ENCODE measurements at regions not wholly inside any gene's neighbourhood (a gene's known extent, or its start where the extent isn't known, plus 50 kb on each side); places are given as distances from the start of the nearest gene placed in this dataset.
A peak's percentile ranks its signal among the peaks of the same experiment; 100 is the strongest.

DNA sequence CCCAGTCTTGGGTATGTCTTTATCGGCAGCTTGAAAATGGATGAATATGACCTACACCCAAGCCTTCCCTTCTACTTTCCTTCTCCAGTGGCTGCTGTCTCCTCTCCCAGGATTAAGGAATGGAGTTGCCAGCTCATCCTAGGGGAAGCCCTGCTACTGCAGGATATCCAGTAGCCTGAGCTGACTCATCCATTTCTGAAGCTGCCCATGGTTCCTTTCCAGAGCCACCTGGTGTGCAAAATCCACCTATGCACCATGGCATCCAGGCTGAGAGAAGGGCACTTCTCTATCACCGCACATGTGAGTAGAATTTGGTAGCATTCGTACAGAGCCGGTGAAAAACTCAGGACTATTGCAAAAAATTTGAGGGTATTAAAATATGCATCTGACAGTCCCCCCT is 290.8 kb downstream of the YTHDC2 start:
- DNase-seq, result peak; percentile 30

DNA sequence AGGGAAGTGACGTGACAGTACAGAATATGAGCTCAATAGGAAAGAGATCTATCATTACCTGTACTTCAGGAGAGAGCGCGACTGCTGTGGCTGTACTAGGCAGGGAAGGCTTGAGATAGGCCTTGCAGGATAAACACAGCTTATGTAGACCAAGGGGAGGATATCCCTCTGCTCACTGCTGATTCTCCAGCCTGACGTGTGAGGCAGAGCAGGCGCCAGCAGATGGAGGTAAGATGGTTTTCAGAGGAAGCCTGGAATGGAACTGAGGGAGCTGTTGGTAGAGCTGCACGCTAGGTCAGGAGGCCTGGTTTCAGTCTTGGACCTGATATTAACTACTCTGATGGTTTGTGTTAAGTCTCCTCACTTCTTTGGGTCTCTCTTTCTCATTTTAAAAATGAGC is 291.4 kb downstream of the YTHDC2 start:
- DNase-seq, result no peak

GRCh38 chr5:113806250-113806649 is 292.8 kb downstream of the YTHDC2 start:
- DNase-seq, result peak; percentile 66

- peak; percentile 44 for DNase-seq
Observed at GRCh38 chr5:113806904-113807303, 293.4 kb downstream of the YTHDC2 start.

DNA sequence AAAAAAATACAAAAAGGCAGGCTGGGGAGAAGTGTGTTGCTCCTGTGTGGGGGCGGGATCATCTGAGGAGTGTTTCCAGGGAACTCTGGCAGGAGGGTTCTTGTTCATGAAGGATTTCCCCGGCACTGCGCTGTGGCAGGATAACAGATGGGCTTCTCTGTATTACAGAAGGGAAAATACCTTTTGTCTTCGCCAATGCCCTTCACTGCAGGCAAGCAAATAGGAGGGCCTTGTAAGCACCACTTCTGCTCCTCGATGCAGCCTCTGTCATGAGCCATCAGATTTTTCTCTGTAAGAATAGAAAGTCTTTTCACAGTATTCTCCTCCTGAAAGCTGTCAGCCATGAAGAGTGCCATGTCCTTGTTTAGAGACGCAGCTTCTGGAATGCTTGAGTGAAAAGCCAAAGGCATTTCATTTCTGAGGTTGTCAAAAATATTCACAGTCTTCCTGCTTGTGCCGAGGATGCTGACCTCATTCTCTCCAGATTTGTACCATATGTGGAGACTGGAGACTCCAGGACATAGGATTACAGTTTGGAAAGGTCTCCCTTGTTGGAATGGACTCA is 294.0 kb downstream of the YTHDC2 start:
- DNase-seq, result peak; percentile 79

- DNase-seq, result no peak
Observed at GRCh38 chr5:113808956-113809355, 295.5 kb downstream of the YTHDC2 start.

- DNase-seq, result no peak
Observed at GRCh38 chr5:113809626-113810025, 296.1 kb downstream of the YTHDC2 start.

DNA sequence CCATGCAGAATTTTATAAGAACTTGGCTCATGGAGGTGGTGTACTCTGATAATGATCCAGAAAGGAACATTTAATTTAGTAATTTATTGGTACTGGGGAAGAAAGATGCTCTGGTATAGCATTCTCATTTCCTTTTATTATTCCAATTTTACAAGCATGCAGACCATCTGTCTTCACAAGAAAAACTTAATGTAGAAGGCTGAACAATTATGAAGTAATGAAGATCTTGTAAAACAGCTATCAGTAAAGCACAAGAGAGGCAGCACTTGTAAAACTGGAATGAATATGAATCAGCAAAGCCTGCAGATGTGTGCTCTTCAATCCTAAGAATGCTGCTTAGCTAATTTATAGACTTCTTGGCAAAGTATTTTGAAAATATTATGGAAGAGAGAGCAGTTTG is 300.0 kb downstream of the YTHDC2 start:
- no peak for DNase-seq

GRCh38 chr5:113817683-113818082 is 304.2 kb downstream of the YTHDC2 start:
- DNase-seq, result no peak

DNA sequence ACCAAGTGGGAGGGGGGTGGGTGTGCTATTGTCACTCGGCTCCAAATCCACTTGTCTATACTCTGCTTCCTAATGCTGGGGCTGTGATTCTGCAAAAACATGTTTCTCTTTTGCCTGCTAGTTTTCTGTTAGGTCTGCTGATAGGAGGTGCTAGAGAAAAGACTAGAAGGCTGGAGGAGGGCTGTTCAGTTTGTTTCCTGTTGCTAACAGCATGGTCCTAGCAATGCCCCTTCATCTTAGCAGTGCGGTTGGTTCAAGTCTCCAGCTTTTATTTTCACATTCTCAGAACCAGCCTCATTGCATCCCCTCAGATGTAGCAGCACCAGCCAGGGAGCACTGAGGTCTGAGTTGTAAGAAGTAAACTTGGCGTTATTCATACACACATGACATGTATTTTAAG is 310.2 kb downstream of the YTHDC2 start:
- no peak for DNase-seq

DNA sequence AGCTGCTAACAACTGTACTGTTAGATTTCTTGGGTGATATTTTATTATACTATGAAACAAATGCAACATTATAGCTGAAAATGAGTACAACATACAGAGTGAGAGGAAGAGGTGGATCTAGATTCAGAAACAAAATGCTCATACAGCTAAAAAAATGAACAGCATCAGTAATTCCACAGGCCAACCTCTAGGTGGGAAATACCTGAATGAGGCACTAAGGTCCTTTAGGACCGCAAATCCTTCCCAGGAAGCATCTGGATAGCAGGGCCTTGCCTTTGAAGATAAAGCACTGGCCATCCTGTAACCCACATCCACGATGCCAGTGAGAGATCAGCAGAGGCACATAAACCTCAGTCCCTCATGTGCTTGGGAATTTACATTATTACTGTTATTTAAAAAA is 310.8 kb downstream of the YTHDC2 start:
- DNase-seq, result no peak

- DNase-seq, result no peak
Observed at GRCh38 chr5:113825176-113825575, 311.7 kb downstream of the YTHDC2 start.

GRCh38 chr5:113846941-113847340 is 333.4 kb downstream of the YTHDC2 start:
- DNase-seq, result no peak

- no peak for DNase-seq
Observed at GRCh38 chr5:113864437-113864836, 350.9 kb downstream of the YTHDC2 start.

DNA sequence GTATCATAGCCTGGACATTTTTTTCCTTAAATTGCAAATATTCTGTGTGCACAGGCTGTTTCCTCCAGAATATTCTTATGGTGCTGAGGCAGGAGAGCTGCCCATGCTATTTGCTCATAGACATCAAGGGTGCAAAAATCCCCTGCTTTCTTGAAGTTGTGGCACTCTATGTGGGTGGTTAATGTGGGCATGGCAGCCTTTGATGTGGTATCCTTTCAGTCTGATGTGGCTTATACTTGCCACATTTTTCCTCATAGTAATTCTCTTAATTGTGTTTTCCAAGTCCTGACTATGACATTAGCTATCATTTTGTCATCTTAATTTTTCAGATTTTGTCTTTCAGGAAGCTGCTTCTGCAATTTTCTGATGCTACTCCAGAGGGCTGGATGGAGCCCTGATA is 353.3 kb downstream of the YTHDC2 start:
- no peak for DNase-seq

DNA sequence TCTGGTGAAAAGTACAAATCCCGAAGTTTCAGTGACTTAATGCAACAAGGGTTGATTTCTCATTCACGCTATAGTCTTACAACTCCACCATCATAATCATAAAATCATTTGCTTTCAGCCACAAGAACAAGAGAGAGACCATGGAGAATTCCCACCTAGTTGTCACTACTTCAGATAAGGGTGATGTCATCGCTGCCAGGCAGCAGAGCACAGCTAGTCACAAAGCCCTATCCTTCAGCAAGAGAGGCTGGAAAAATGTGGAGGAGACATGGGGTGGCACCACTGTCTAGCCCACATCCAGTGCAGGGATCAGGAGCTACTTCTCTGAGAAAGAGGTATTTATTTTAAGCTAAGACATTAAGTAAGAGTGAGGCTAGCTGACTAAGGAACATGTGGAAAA is 356.1 kb downstream of the YTHDC2 start:
- DNase-seq, result no peak

- no peak for DNase-seq
Observed at GRCh38 chr5:113871972-113872371, 358.5 kb downstream of the YTHDC2 start.

- DNase-seq, result no peak
Observed at GRCh38 chr5:113875096-113875495, 361.6 kb downstream of the YTHDC2 start.

GRCh38 chr5:113891491-113891890 is 378.0 kb downstream of the YTHDC2 start:
- no peak for DNase-seq

DNA sequence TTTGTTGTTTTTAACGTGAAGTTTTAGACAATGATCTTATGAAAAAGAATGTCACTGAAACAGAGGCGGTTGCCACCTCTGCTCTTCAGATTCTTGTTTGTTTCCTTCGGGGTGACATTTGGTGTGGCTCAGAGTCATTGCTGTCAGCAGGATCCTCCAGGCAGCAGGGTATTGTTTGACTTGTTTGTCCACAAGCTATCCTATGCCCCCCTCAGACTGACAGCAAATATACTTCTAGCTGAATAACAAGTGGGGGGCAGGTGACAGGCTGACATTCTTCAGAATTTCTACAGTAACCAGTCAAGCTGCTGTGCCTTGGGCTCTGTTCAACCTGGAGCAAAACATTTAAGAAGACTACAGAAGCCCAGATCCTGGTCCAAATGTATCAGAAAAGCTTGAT is 383.3 kb downstream of the YTHDC2 start:
- DNase-seq, result no peak

GRCh38 chr5:113897748-113898147 is 384.3 kb downstream of the YTHDC2 start:
- no peak for DNase-seq

GRCh38 chr5:113900141-113900540 is 386.6 kb downstream of the YTHDC2 start:
- no peak for DNase-seq

- DNase-seq, result no peak
Observed at GRCh38 chr5:113900816-113901215, 387.3 kb downstream of the YTHDC2 start.

DNA sequence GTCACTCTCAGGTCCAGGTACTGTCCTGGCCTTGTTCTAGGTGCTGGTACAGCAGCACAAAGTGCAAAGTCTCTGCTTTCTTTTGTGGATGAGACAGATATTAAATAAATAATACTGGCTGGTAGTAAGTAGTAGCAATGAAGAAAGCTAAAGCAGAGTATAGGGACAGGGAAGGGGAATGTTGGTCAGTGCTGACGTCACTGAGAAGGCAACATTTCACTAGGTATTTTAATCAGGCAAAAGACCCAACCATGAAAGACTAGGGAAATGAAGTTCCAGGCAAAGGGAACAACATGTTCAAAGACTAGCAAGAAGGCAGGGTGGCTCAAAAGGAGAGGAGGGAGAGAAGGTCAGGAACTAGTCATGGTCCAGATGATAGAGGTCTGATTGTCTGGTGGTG is 388.2 kb downstream of the YTHDC2 start:
- DNase-seq, result no peak

DNA sequence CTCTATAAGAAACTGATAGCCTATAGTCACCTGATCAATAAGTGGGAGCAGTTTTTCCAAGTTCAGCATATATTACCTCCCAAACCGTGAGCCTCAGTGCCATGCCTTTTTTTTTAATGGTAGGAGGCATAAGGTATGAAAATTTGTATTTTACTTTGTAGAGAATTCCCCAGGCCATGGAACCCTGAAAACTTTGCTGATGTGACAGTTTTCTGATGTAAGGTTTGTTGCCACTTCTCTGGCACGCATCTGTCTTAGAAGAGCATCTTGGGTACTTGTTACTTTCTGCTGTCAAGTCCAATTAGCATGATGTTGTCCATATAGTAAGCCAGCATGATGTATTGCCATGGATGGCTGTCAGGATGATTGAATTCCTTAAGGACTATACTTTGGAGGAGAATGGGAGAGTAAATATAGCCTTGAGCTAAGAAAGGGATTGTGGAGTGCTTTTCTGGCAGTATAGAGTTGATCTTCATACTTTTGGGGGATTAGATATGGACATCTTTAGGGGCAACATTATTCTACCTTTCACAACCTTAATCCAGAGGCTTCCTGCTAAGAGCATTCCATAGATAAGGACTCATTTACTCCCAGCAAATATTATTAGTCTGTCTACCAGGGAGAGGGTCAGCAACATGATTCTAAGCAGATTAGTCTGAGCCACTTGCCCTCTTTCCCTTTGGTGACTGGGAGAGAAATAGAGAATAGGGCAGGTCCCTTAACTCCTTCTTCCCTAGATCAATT is 389.6 kb downstream of the YTHDC2 start:
- DNase-seq, result no peak

All from fibroblast of skin of back (primary cell).